ENCODE measurements at regions not wholly inside any gene's neighbourhood (a gene's known extent, or its start where the extent isn't known, plus 50 kb on each side); places are given as distances from the start of the nearest gene placed in this dataset.

DNA sequence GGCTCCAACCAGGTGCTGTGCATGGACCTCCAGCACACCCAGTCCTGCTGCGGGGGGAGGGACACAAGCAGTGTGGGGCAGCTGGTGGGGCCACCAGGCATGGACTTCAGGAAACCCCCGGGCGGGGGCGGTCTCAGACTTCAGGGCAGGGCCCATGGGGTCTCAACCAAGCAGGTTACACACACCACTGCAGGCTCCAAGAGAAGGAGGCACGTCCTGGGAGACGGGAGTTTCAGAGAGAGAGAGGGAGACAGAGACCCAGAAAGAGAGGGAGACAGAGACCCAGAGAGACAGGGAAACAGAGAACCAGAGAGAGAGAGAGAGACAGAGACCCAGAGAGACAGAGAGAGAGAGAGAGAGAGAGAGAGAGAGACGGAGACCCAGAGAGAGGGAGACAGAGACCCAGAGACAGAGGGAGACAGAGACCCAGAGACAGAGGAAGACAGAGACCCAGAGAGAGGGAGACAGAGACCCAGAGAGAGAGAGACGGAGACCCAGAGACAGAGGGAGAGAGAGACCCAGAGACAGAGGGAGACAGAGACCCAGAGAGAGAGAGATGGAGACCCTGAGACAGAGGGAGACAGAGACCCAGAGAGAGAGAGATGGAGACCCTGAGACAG, 128.9 kb downstream of the NCOR2 start:
- Histone ChIP-seq H3K27ac (no peak overlapping the region), H3K36me3 (peaks cover 60% of the 10 kb centered on the region), H3K4me3 (ENCODE audit: low read depth, low read length) (no peak overlapping the region), H3K27me3 (ENCODE audit: insufficient read depth, low read depth, severe bottlenecking) (no peaks in the 10 kb centered on the region), H3K9me3 (ENCODE audit: severe bottlenecking) (no peaks in the 10 kb centered on the region)
- DNase-seq, result no peak
- no peak for TF ChIP-seq CTCF (IDR thresholded peaks at IDR 0.05; ENCODE audit: low read depth, low read length)

- no peaks in the 10 kb centered on the region for H3K9me3 ChIP-seq (ENCODE audit: severe bottlenecking)
- H3K27me3 ChIP-seq (ENCODE audit: insufficient read depth, low read depth, severe bottlenecking), result no peaks in the 10 kb centered on the region
- no peak overlapping the region for H3K4me3 ChIP-seq (ENCODE audit: low read depth, low read length)
- no peak for DNase-seq
- H3K36me3 ChIP-seq, result peaks cover 61% of the 10 kb centered on the region
- TF ChIP-seq CTCF (IDR thresholded peaks at IDR 0.05; ENCODE audit: low read depth, low read length), result no peak
- H3K27ac ChIP-seq, result no peak overlapping the region
Measured at GRCh38 chr12:124437617-124438436, 129.6 kb downstream of the NCOR2 start.

DNA sequence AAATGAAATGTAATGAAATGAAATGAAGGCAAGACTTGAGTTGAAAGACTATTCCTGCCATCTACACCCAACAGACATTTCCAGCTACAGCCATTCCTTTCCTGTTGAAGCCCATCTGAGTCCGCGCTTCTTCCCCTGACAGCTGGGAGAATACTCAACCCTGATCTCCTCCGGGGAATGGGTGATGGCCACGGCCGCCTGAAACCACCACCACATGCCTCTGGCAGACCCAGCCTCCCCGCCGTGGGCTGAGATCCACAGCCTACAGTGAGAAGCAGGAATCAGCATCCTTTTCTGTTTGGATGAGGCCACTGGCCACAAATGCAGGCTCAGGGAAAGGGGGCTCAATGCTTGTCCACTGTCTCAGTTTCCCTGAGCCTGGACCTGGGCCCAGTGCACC, 130.3 kb downstream of the NCOR2 start:
- Histone ChIP-seq H3K27me3 (ENCODE audit: insufficient read depth, low read depth, severe bottlenecking) (no peaks in the 10 kb centered on the region), H3K9me3 (ENCODE audit: severe bottlenecking) (no peaks in the 10 kb centered on the region), H3K27ac (no peak overlapping the region), H3K4me3 (ENCODE audit: low read depth, low read length) (no peak overlapping the region), H3K36me3 (peaks cover 54% of the 10 kb centered on the region)
- no peak for DNase-seq
- no peak for TF ChIP-seq CTCF (IDR thresholded peaks at IDR 0.05; ENCODE audit: low read depth, low read length)

DNA sequence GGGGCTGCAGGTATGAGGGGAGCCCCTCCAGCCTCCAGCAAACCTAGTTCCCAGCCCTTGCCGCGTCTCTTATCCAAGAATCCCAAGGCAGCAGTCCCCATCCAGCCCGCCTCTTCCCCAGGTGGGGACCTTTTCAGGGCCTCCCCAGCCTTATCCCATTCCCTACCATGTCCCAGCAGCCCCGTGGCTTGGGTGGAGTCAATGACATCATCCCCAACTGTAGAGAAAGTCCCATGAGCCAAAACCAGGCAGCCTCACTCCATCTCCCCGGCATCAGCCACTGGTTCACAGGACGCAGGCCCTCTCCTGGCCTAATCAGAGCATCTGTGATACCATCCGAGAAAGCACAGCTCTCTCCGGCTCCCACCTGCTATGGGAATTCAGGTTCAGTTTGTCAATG, 131.0 kb downstream of the NCOR2 start:
- no peak for DNase-seq
- no peaks in the 10 kb centered on the region for H3K9me3 ChIP-seq (ENCODE audit: severe bottlenecking)

DNA sequence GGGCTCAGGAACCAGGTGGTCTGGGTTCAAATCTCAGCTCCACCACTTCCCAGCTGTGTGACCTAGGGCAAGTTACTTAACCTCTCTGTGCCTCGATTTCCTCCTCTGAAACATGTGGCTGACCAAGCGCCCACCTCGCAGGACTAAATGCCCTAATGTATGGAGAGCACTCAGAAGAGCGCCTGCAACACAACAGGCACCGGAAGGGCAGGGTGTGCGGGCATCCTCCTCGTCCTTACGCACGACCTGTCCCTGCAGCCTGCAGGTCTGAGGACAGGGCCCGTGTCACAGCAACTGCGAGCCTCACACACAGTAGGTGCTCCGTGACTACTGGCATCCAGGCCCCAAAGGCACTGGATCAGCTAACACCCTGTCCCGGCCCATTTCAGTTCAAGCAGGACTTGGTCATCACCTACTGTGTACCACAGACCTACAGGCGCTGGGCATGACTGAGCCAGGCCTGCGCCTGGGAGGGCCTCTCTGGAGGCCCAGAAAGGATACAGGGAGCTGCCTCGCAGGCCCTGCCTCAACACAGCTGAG, 131.5 kb downstream of the NCOR2 start:
- H3K27ac ChIP-seq, result no peak overlapping the region
- TF ChIP-seq CTCF (IDR thresholded peaks at IDR 0.05; ENCODE audit: low read depth, low read length), result no peak

More for the DNA sequence above, 131.0 kb downstream of the NCOR2 start:
- H3K36me3 ChIP-seq, result peaks cover 46% of the 10 kb centered on the region
- no peak for TF ChIP-seq CTCF (IDR thresholded peaks at IDR 0.05; ENCODE audit: low read depth, low read length)
- H3K27me3 ChIP-seq (ENCODE audit: insufficient read depth, low read depth, severe bottlenecking), result no peaks in the 10 kb centered on the region
- no peak overlapping the region; the same call in 1 of the 2 replicates for H3K27ac ChIP-seq
- no peak overlapping the region for H3K4me3 ChIP-seq (ENCODE audit: low read depth, low read length)

More for the DNA sequence above, 131.5 kb downstream of the NCOR2 start:
- no peak overlapping the region for H3K4me3 ChIP-seq (ENCODE audit: low read depth, low read length)
- H3K36me3 ChIP-seq, result peaks cover 41% of the 10 kb centered on the region
- no peak for DNase-seq
- no peaks in the 10 kb centered on the region for H3K9me3 ChIP-seq (ENCODE audit: severe bottlenecking)
- H3K27me3 ChIP-seq (ENCODE audit: insufficient read depth, low read depth, severe bottlenecking), result no peaks in the 10 kb centered on the region
